WTC11 (cell line): ENCODE measurements at regions not wholly inside any gene's neighbourhood (a gene's known extent, or its start where the extent isn't known, plus 50 kb on each side); places are given as distances from the start of the nearest gene placed in this dataset.

Source experiments
- ATAC-seq: fragments of 200-7000 bp; cut with Tn5 transposase; 2 replicates; pipeline ENCODE4 v1.10.0; 2021; ENCODE audit warnings: mild to moderate bottlenecking, moderate library complexity
- CTCF ChIA-PET: fragments of 300-600 bp; sonication (Branson Sonifier 250); formaldehyde crosslinking; loops from one replicate; lab custom pipeline; 2021; ENCODE audit warnings: antibody characterized with exemption; lab: Charles Lee
- POLR2A ChIA-PET: fragments of 350-600 bp; sonication (Branson Sonifier 250); formaldehyde crosslinking; loops from one replicate; lab custom pipeline; 2021; ENCODE audit warnings: antibody characterized with exemption; lab: Charles Lee
- DNase-seq: peaks from one replicate; pipeline ENCODE4 v3.0.0; 2021; ENCODE audit warnings: low spot score
- H3K27ac Mint-ChIP-seq: 2 replicates; pipeline ENCODE4 v1.8.0; 2021; ENCODE audit warnings: mixed read lengths
- H3K27me3 Mint-ChIP-seq: 2 replicates; pipeline ENCODE4 v1.8.0; 2021; ENCODE audit warnings: low read depth, mild to moderate bottlenecking, moderate library complexity, mixed read lengths
- H3K36me3 Mint-ChIP-seq: 2 replicates; pipeline ENCODE4 v1.8.0; 2021; ENCODE audit warnings: mixed read lengths
- H3K4me1 Mint-ChIP-seq: 2 replicates; pipeline ENCODE4 v1.8.0; 2022; ENCODE audit warnings: mixed read lengths
- H3K4me3 Mint-ChIP-seq: 2 replicates; pipeline ENCODE4 v1.8.0; 2021; ENCODE audit warnings: mild to moderate bottlenecking, moderate library complexity, mixed read lengths
- H3K9me3 Mint-ChIP-seq: 2 replicates; pipeline ENCODE4 v1.8.0; 2021; ENCODE audit warnings: mixed read lengths
- ATF1 ChIP-seq: sonication (generic); formaldehyde crosslinking; IDR thresholded peaks from 2 replicates; pipeline ENCODE4 v1.8.1; 2023; ENCODE audit warnings: mild to moderate bottlenecking, moderate library complexity, missing genetic modification reagents
- CBFB ChIP-seq: sonication (generic); formaldehyde crosslinking; IDR thresholded peaks from 2 replicates; pipeline ENCODE4 v1.8.1; 2022; ENCODE audit warnings: mild to moderate bottlenecking, low read depth, missing genetic modification reagents
- FOXK1 ChIP-seq: sonication (generic); formaldehyde crosslinking; IDR thresholded peaks from 2 replicates; pipeline ENCODE4 v1.8.0; 2022; ENCODE audit warnings: mild to moderate bottlenecking, moderate library complexity, missing genetic modification reagents
- NFYB ChIP-seq: sonication (generic); formaldehyde crosslinking; conservative IDR thresholded peaks from 2 replicates; pipeline ENCODE4 v1.8.0; 2022; ENCODE audit warnings: low read depth, missing genetic modification reagents
- SMAD3 ChIP-seq: sonication (generic); formaldehyde crosslinking; IDR thresholded peaks from 2 replicates; pipeline ENCODE4 v1.8.0; 2022; ENCODE audit warnings: missing genetic modification reagents, mild to moderate bottlenecking, borderline replicate concordance
- TCF7 ChIP-seq: sonication (generic); formaldehyde crosslinking; IDR thresholded peaks from 2 replicates; pipeline ENCODE4 v1.8.0; 2022; ENCODE audit warnings: mild to moderate bottlenecking, low read depth, missing genetic modification reagents, moderate library complexity
- ZNF121 ChIP-seq: sonication (generic); formaldehyde crosslinking; IDR thresholded peaks from 2 replicates; pipeline ENCODE4 v1.8.0; 2023; ENCODE audit warnings: missing genetic modification reagents
- ZNF263 ChIP-seq: sonication (generic); formaldehyde crosslinking; IDR thresholded peaks from 2 replicates; pipeline ENCODE4 v1.8.1; 2022; ENCODE audit warnings: low read depth, mild to moderate bottlenecking, moderate library complexity, missing genetic modification reagents
- TF ChIP-seq, protein P1 (sequence below): sonication (generic); formaldehyde crosslinking; conservative IDR thresholded peaks from 2 replicates; pipeline ENCODE4 v1.8.1; 2023; ENCODE audit warnings: mild to moderate bottlenecking, low read depth, missing genetic modification reagents, moderate library complexity
- TF ChIP-seq, protein P2 (sequence below): sonication (generic); formaldehyde crosslinking; IDR thresholded peaks from 2 replicates; pipeline ENCODE4 v1.8.0; 2023; ENCODE audit warnings: missing genetic modification reagents, mild to moderate bottlenecking, borderline replicate concordance
- TF ChIP-seq, protein P3 (sequence below): fragments of 250-450 bp; sonication (Bioruptor Pico); IDR thresholded peaks from 2 replicates; pipeline ENCODE4 v1.9.0; 2021; ENCODE audit warnings: mild to moderate bottlenecking, borderline replicate concordance
- TF ChIP-seq, protein P4 (sequence below): sonication (generic); formaldehyde crosslinking; IDR thresholded peaks from 2 replicates; pipeline ENCODE4 v1.8.0; 2022; ENCODE audit warnings: missing genetic modification reagents

DNA sequence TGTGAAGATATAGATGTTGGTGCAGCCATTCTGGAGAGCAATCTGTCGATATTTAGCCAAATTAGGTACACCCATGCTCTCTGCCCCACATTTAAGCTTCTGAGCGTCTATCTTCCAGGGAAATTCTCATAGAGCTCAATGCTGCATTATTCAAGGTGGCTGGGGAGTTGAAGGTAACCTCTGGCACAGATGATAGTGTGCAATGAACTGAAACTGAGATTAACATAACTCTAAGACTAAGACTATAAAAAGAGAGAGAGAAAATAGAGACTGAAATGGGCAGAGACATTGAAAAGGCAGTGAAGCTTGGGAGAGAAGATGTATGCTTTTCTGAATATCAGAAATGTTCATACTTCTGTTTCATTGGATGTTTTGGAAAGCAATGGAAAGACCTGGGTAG is 1197.0 kb upstream of the AUTS2 start:
- no peaks in the 10 kb centered on the region for H3K4me1 Mint-ChIP-seq
- DNase-seq (no peak), ATAC-seq (no peak)
- H3K4me3 Mint-ChIP-seq, result no peak overlapping the region
- peaks cover 8% of the 10 kb centered on the region; the same call in 1 of the 2 replicates for H3K9me3 Mint-ChIP-seq
- no peaks in the 10 kb centered on the region for H3K27me3 Mint-ChIP-seq
- no peak overlapping the region for H3K27ac Mint-ChIP-seq
- POLR2A ChIA-PET, result no interaction called here
- H3K36me3 Mint-ChIP-seq, result no peaks in the 10 kb centered on the region
- CTCF ChIA-PET, result no interaction called here
- TF ChIP-seq, protein P1, sequence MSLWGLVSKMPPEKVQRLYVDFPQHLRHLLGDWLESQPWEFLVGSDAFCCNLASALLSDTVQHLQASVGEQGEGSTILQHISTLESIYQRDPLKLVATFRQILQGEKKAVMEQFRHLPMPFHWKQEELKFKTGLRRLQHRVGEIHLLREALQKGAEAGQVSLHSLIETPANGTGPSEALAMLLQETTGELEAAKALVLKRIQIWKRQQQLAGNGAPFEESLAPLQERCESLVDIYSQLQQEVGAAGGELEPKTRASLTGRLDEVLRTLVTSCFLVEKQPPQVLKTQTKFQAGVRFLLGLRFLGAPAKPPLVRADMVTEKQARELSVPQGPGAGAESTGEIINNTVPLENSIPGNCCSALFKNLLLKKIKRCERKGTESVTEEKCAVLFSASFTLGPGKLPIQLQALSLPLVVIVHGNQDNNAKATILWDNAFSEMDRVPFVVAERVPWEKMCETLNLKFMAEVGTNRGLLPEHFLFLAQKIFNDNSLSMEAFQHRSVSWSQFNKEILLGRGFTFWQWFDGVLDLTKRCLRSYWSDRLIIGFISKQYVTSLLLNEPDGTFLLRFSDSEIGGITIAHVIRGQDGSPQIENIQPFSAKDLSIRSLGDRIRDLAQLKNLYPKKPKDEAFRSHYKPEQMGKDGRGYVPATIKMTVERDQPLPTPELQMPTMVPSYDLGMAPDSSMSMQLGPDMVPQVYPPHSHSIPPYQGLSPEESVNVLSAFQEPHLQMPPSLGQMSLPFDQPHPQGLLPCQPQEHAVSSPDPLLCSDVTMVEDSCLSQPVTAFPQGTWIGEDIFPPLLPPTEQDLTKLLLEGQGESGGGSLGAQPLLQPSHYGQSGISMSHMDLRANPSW (CRISPR knock-in tag), result no peak
- TF ChIP-seq, protein P2, sequence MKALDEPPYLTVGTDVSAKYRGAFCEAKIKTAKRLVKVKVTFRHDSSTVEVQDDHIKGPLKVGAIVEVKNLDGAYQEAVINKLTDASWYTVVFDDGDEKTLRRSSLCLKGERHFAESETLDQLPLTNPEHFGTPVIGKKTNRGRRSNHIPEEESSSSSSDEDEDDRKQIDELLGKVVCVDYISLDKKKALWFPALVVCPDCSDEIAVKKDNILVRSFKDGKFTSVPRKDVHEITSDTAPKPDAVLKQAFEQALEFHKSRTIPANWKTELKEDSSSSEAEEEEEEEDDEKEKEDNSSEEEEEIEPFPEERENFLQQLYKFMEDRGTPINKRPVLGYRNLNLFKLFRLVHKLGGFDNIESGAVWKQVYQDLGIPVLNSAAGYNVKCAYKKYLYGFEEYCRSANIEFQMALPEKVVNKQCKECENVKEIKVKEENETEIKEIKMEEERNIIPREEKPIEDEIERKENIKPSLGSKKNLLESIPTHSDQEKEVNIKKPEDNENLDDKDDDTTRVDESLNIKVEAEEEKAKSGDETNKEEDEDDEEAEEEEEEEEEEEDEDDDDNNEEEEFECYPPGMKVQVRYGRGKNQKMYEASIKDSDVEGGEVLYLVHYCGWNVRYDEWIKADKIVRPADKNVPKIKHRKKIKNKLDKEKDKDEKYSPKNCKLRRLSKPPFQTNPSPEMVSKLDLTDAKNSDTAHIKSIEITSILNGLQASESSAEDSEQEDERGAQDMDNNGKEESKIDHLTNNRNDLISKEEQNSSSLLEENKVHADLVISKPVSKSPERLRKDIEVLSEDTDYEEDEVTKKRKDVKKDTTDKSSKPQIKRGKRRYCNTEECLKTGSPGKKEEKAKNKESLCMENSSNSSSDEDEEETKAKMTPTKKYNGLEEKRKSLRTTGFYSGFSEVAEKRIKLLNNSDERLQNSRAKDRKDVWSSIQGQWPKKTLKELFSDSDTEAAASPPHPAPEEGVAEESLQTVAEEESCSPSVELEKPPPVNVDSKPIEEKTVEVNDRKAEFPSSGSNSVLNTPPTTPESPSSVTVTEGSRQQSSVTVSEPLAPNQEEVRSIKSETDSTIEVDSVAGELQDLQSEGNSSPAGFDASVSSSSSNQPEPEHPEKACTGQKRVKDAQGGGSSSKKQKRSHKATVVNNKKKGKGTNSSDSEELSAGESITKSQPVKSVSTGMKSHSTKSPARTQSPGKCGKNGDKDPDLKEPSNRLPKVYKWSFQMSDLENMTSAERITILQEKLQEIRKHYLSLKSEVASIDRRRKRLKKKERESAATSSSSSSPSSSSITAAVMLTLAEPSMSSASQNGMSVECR (CRISPR knock-in tag), result no peak
- no peak for TF ChIP-seq TCF7 (CRISPR knock-in tag)
- no peak for TF ChIP-seq ZNF263 (CRISPR knock-in tag)
- TF ChIP-seq NFYB (CRISPR knock-in tag), result no peak
- no peak for TF ChIP-seq CBFB (CRISPR knock-in tag)
- TF ChIP-seq ATF1 (CRISPR knock-in tag), result no peak
- TF ChIP-seq FOXK1 (CRISPR knock-in tag), result no peak
- no peak for TF ChIP-seq ZNF121 (CRISPR knock-in tag)
- no peak for TF ChIP-seq SMAD3 (CRISPR knock-in tag)
- TF ChIP-seq, protein P3, sequence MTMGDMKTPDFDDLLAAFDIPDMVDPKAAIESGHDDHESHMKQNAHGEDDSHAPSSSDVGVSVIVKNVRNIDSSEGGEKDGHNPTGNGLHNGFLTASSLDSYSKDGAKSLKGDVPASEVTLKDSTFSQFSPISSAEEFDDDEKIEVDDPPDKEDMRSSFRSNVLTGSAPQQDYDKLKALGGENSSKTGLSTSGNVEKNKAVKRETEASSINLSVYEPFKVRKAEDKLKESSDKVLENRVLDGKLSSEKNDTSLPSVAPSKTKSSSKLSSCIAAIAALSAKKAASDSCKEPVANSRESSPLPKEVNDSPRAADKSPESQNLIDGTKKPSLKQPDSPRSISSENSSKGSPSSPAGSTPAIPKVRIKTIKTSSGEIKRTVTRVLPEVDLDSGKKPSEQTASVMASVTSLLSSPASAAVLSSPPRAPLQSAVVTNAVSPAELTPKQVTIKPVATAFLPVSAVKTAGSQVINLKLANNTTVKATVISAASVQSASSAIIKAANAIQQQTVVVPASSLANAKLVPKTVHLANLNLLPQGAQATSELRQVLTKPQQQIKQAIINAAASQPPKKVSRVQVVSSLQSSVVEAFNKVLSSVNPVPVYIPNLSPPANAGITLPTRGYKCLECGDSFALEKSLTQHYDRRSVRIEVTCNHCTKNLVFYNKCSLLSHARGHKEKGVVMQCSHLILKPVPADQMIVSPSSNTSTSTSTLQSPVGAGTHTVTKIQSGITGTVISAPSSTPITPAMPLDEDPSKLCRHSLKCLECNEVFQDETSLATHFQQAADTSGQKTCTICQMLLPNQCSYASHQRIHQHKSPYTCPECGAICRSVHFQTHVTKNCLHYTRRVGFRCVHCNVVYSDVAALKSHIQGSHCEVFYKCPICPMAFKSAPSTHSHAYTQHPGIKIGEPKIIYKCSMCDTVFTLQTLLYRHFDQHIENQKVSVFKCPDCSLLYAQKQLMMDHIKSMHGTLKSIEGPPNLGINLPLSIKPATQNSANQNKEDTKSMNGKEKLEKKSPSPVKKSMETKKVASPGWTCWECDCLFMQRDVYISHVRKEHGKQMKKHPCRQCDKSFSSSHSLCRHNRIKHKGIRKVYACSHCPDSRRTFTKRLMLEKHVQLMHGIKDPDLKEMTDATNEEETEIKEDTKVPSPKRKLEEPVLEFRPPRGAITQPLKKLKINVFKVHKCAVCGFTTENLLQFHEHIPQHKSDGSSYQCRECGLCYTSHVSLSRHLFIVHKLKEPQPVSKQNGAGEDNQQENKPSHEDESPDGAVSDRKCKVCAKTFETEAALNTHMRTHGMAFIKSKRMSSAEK (CRISPR knock-in tag), result no peak
- TF ChIP-seq, protein P4, sequence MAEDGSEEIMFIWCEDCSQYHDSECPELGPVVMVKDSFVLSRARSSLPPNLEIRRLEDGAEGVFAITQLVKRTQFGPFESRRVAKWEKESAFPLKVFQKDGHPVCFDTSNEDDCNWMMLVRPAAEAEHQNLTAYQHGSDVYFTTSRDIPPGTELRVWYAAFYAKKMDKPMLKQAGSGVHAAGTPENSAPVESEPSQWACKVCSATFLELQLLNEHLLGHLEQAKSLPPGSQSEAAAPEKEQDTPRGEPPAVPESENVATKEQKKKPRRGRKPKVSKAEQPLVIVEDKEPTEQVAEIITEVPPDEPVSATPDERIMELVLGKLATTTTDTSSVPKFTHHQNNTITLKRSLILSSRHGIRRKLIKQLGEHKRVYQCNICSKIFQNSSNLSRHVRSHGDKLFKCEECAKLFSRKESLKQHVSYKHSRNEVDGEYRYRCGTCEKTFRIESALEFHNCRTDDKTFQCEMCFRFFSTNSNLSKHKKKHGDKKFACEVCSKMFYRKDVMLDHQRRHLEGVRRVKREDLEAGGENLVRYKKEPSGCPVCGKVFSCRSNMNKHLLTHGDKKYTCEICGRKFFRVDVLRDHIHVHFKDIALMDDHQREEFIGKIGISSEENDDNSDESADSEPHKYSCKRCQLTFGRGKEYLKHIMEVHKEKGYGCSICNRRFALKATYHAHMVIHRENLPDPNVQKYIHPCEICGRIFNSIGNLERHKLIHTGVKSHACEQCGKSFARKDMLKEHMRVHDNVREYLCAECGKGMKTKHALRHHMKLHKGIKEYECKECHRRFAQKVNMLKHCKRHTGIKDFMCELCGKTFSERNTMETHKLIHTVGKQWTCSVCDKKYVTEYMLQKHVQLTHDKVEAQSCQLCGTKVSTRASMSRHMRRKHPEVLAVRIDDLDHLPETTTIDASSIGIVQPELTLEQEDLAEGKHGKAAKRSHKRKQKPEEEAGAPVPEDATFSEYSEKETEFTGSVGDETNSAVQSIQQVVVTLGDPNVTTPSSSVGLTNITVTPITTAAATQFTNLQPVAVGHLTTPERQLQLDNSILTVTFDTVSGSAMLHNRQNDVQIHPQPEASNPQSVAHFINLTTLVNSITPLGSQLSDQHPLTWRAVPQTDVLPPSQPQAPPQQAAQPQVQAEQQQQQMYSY (CRISPR knock-in tag), result no peak
- TF ChIP-seq, all 79 proteins: peak for 0
